OCI-LY7 (cell line): ENCODE measurements at regions not wholly inside any gene's neighbourhood (a gene's known extent, or its start where the extent isn't known, plus 50 kb on each side); places are given as distances from the start of the nearest gene placed in this dataset.

Source experiments
- EZH2phosphoT487 ChIP-seq: fragments of 200-600 bp; sonication (generic); IDR thresholded peaks from 2 replicates; pipeline ENCODE4 v1.6.1; 2018; ENCODE audit warnings: low read depth, borderline replicate concordance, mild to moderate bottlenecking, mixed run types, antibody characterized with exemption, low read length, moderate library complexity, mixed read lengths
- TF ChIP-seq, protein P1 (sequence below): fragments of 200-600 bp; sonication (generic); conservative IDR thresholded peaks from 2 replicates; pipeline ENCODE4 v1.5.1; 2014; ENCODE audit warnings: mild to moderate bottlenecking, antibody characterized with exemption, low read length, moderate library complexity, mixed read lengths

DNA sequence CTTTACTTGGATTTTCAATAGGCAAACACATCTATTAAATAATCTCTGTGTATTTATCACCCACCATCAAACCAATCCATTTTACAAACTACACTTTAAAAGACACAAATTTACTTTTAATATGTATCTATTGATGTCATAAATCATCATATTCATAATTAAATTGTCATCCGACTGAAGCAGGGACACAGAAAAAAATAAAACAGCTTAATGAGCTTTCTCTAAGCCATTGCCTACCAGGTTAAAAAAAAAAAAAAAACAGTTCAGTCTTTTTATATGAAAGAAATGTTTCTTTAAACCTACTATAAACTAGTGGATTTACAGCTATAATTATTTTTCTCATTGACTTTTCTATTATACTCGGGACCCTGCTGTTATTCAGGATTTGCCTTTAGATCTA is 57.3 kb downstream of the PABPC4L start:
- TF ChIP-seq, protein P1, sequence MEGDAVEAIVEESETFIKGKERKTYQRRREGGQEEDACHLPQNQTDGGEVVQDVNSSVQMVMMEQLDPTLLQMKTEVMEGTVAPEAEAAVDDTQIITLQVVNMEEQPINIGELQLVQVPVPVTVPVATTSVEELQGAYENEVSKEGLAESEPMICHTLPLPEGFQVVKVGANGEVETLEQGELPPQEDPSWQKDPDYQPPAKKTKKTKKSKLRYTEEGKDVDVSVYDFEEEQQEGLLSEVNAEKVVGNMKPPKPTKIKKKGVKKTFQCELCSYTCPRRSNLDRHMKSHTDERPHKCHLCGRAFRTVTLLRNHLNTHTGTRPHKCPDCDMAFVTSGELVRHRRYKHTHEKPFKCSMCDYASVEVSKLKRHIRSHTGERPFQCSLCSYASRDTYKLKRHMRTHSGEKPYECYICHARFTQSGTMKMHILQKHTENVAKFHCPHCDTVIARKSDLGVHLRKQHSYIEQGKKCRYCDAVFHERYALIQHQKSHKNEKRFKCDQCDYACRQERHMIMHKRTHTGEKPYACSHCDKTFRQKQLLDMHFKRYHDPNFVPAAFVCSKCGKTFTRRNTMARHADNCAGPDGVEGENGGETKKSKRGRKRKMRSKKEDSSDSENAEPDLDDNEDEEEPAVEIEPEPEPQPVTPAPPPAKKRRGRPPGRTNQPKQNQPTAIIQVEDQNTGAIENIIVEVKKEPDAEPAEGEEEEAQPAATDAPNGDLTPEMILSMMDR = no peak
- no peak for TF ChIP-seq EZH2phosphoT487
